CD4-positive, alpha-beta T cell (primary cell): ENCODE measurements at regions not wholly inside any gene's neighbourhood (a gene's known extent, or its start where the extent isn't known, plus 50 kb on each side); places are given as distances from the start of the nearest gene placed in this dataset.

Experiments used
- ATAC-seq: fragments of 200-7000 bp; cut with Tn5 transposase; one replicate; pipeline ENCODE4 v1.10.0; 2022; ENCODE audit warnings: mild to moderate bottlenecking; ENCODE audit not compliant: poor library complexity
- CTCF ChIA-PET: fragments of 350-600 bp; sonication (Branson Sonifier 250); formaldehyde crosslinking; loops from one replicate; lab custom pipeline; 2021; ENCODE audit warnings: antibody characterized with exemption, inconsistent platforms; lab: Charles Lee
- POLR2A ChIA-PET: fragments of 350-600 bp; sonication (Branson Sonifier 250); formaldehyde crosslinking; loops from one replicate; lab custom pipeline; 2021; ENCODE audit warnings: antibody characterized with exemption, inconsistent platforms; lab: Charles Lee
- DNase-seq, 14 experiments: peaks; one replicate each; pipeline ENCODE4 v3.0.0-alpha.2; 2013 to 2020; ENCODE audit warnings: mixed read lengths in 2 of 14
- H3K27ac ChIP-seq, 2 donors: one replicate each; pipeline versions ENCODE4 v1.5.1 to v1.7.0; 2013; ENCODE audit warnings: low read length in 2 of 2, low read depth in 1 of 2, mild to moderate bottlenecking in 1 of 2
- H3K27me3 ChIP-seq, 2 experiments: 1 replicate in 1 of 2; 2 replicates in 1 of 2; pipeline versions ENCODE4 v1.6.1 to v1.7.0; 2013; ENCODE audit warnings: low read length in 2 of 2, control low read depth in 1 of 2, mild to moderate bottlenecking in 1 of 2, moderate library complexity in 1 of 2; ENCODE audit not compliant: insufficient read depth in 2 of 2, control insufficient read depth in 1 of 2
- H3K36me3 ChIP-seq: one replicate; pipeline ENCODE4 v1.6.1; 2013; ENCODE audit warnings: low read length, control low read depth; ENCODE audit not compliant: insufficient read depth
- H3K4me1 ChIP-seq: one replicate; pipeline ENCODE4 v1.6.1; 2013; ENCODE audit warnings: low read length, control low read depth; ENCODE audit not compliant: insufficient read depth
- H3K4me3 ChIP-seq: one replicate; pipeline ENCODE4 v1.5.1; 2013; ENCODE audit warnings: mild to moderate bottlenecking, low read length, moderate library complexity
- H3K9me3 ChIP-seq, 2 experiments: 1 replicate in 1 of 2; 2 replicates in 1 of 2; pipeline versions ENCODE4 v1.6.1 to v1.7.0; 2013; ENCODE audit warnings: low read length in 2 of 2, mild to moderate bottlenecking in 2 of 2, control low read depth in 1 of 2, moderate library complexity in 1 of 2; ENCODE audit not compliant: control insufficient read depth in 1 of 2, insufficient read depth in 1 of 2
- H3K27ac Mint-ChIP-seq: one replicate; pipeline ENCODE4 v1.8.0; 2020; ENCODE audit warnings: mixed read lengths
- H3K27me3 Mint-ChIP-seq: one replicate; pipeline ENCODE4 v1.8.0; 2021; ENCODE audit warnings: mixed read lengths
- H3K36me3 Mint-ChIP-seq: one replicate; pipeline ENCODE4 v1.8.0; 2021; ENCODE audit warnings: low read depth, mixed read lengths
- H3K4me1 Mint-ChIP-seq: one replicate; pipeline ENCODE4 v1.8.0; 2021; ENCODE audit warnings: low read depth, mixed read lengths
- H3K4me3 Mint-ChIP-seq: one replicate; pipeline ENCODE4 v1.8.0; 2020; ENCODE audit warnings: mild to moderate bottlenecking, mixed read lengths
- H3K9me3 Mint-ChIP-seq: one replicate; pipeline ENCODE4 v1.8.0; 2020; ENCODE audit warnings: mixed read lengths
- CTCF ChIP-seq: fragments of 200-600 bp; IDR thresholded peaks from one replicate; pipeline ENCODE4 v1.8.0; 2022; ENCODE audit warnings: antibody characterized with exemption, mild to moderate bottlenecking
- intact Hi-C, 2 experiments: fragments of 100-400 bp; cut with DNase I in 1 of 2; cut with micrococcal nuclease in 1 of 2; formaldehyde crosslinking; loops; one replicate each; pipeline versions ENCODE4 v1.15.1 to v1.9.0; 2023 to 2025; cut with DNase I, micrococcal nuclease

GRCh38 chr13:69579351-69579750 is 528.3 kb upstream of the ATXN8OS start:
- Histone ChIP-seq H3K27me3 (no peaks in the 10 kb centered on the region), H3K36me3 (no peaks in the 10 kb centered on the region), H3K4me1 (no peaks in the 10 kb centered on the region), H3K9me3 (peaks cover 4 to 7% of the 10 kb centered on the region in 2 experiments), H3K4me3 (no peak overlapping the region), H3K27ac (no peak overlapping the region)
- POLR2A ChIA-PET = no interaction called here
- TF ChIP-seq CTCF = no peak
- H3K4me3 Mint-ChIP-seq = no peak overlapping the region
- H3K9me3 Mint-ChIP-seq = peaks cover 8% of the 10 kb centered on the region
- DNase-seq (no peak), ATAC-seq (no peak)
- CTCF ChIA-PET = no interaction called here
- no peak overlapping the region for H3K27ac Mint-ChIP-seq
- no peaks in the 10 kb centered on the region for H3K27me3 Mint-ChIP-seq
- no peaks in the 10 kb centered on the region for H3K4me1 Mint-ChIP-seq
- H3K36me3 Mint-ChIP-seq = no peaks in the 10 kb centered on the region
- intact Hi-C loops = no loop called here

- ChIA-PET CTCF (no interaction called here), POLR2A (no interaction called here)
- no peaks in the 10 kb centered on the region for H3K36me3 Mint-ChIP-seq
- no peaks in the 10 kb centered on the region for H3K4me1 Mint-ChIP-seq
- no peaks in the 10 kb centered on the region for H3K9me3 Mint-ChIP-seq
- H3K36me3 ChIP-seq = no peaks in the 10 kb centered on the region
- no peak overlapping the region for H3K4me3 ChIP-seq
- intact Hi-C loops = no loop called here
- H3K27ac ChIP-seq = no peak overlapping the region
- no peaks in the 10 kb centered on the region for H3K27me3 Mint-ChIP-seq
- no peak for ATAC-seq
- H3K9me3 ChIP-seq = peaks cover 0 to 1% of the 10 kb centered on the region in 2 experiments
- no peaks in the 10 kb centered on the region for H3K27me3 ChIP-seq
- no peak for TF ChIP-seq CTCF
- DNase-seq = no peak
- H3K4me3 Mint-ChIP-seq = no peak overlapping the region
- H3K4me1 ChIP-seq = no peaks in the 10 kb centered on the region
- H3K27ac Mint-ChIP-seq = no peak overlapping the region
Observed at GRCh38 chr13:69571606-69572323, 535.9 kb upstream of the ATXN8OS start.

- ATAC-seq (no peak), DNase-seq (no peak)
- Histone ChIP-seq H3K4me3 (no peak overlapping the region), H3K27me3 (no peaks in the 10 kb centered on the region), H3K4me1 (no peaks in the 10 kb centered on the region), H3K9me3 (peaks cover 0 to 5% of the 10 kb centered on the region in 2 experiments), H3K27ac (no peak overlapping the region), H3K36me3 (no peaks in the 10 kb centered on the region)
- Mint-ChIP-seq H3K36me3 (no peaks in the 10 kb centered on the region), H3K27me3 (no peaks in the 10 kb centered on the region), H3K4me3 (no peak overlapping the region), H3K4me1 (no peaks in the 10 kb centered on the region), H3K9me3 (peaks cover 9% of the 10 kb centered on the region), H3K27ac (no peak overlapping the region)
- ChIA-PET POLR2A (no interaction called here), CTCF (no interaction called here)
- TF ChIP-seq CTCF = no peak
- intact Hi-C loops = no loop called here
Observed at GRCh38 chr13:69567514-69567913, 540.1 kb upstream of the ATXN8OS start.
